ENCODE measurements at regions not wholly inside any gene's neighbourhood (a gene's known extent, or its start where the extent isn't known, plus 50 kb on each side); places are given as distances from the start of the nearest gene placed in this dataset.

GRCh38 chr5:129821477-129822131, 73.7 kb downstream of the MINAR2 start:
- DNase-seq = no peak

GRCh38 chr5:129830288-129830687, 74.0 kb upstream of the CHSY3 start:
- DNase-seq = no peak

- peak in 1 of 4 experiments; percentile 30 for DNase-seq
These were observed 67.9 kb upstream of the CHSY3 start for GRCh38 chr5:129836321-129836720.

DNA sequence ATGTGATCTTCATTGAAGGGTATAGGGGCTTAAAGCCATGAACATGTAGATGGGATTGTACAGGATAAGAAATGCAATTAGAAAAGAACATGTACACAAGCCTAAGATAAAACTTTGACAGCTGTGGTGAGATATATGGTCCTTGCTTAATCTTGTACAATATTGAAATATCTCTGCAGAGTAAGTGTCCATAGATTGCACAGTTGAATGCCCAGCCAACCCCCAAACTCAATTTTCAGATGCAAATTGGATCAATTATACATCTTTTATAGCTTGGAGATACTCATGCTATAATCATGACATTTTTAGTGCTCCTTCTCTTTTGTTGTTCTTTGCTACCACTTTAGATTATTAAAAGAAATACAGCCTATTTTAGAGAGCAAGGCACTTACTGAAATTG, 59.5 kb upstream of the CHSY3 start:
- DNase-seq = no peak

DNA sequence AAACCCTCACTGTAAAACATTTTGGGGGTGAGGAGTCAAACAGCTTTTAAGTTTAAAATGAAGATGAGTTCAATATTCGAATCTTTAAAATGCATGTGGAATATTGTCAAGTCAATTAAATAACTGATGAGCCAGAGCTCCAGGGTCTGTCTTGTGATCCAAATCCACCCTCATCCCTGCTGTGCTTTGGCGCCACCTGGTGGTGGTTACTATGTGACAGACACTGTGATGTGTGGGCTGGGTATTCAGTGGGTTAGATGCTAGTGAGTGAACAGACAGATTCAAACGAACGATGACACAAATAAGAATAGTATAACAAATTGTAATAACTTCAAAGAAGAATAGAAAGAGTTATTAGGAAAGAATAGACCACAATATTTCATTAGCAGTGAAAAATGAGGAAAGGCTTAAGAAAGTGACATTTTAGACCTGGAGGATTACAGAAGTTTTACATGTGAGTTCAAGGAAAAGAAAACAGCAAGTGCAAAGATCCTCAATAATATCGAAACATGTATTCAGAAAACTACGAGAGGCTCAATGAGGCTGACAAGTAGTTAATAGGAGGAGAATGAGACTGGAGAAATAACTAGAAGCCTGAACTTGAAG, 51.4 kb upstream of the CHSY3 start:
- DNase-seq = peak; percentile 79 to 91 (median 88)

GRCh38 chr5:129853588-129853987, 50.7 kb upstream of the CHSY3 start:
- DNase-seq = peak; percentile 5 to 45 (median 32)

All from suppressor macrophage (primary cell).